GM18909 (cell line): ENCODE measurements at regions not wholly inside any gene's neighbourhood (a gene's known extent, or its start where the extent isn't known, plus 50 kb on each side); places are given as distances from the start of the nearest gene placed in this dataset.

Experiments used
- ATAC-seq: cut with Tn5 transposase; IDR thresholded peaks from one replicate; pipeline ENCODE4 v1.9.1; 2021; ENCODE audit warnings: mild to moderate bottlenecking; ENCODE audit not compliant: unreplicated experiment, poor library complexity

DNA sequence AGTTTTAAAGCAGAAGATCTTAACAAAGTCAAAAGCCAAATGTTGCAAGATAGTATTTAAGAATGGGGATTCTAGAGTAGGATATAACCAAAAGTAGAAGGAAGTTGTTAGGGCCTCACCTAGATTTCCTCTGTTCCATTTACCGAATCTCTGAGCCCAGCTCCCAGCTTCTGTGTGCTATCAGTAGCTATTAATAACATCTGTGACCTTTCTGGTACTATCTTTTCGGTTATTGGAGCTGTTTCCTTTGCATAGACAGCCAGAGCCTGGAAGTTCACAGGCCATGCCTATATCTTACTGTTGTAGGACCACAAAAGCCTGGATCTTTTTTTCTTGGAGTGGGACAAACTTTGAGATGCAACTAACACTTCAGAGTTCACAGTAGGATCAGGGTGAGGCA is 244.2 kb downstream of the PPP1R2C start:
- ATAC-seq = no peak

DNA sequence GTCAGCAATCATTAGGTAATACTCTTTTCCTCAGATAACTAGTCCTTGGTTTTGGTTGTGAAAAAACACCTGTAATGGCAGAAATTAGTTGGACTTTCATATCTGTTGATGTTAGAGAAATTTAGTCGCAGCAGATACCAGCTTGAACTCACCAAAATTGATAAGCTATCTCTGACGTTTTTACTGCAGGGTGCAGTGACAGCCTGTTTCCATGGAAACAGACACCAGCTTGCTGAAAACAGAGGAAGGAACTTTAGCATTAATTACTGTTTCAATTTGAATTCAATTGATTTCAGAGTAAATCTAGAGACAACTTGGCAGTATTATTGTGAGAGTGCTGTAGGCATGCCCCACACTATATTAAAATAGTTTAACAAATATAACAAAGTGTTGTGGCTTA is 246.5 kb downstream of the PPP1R2C start:
- ATAC-seq = no peak

DNA sequence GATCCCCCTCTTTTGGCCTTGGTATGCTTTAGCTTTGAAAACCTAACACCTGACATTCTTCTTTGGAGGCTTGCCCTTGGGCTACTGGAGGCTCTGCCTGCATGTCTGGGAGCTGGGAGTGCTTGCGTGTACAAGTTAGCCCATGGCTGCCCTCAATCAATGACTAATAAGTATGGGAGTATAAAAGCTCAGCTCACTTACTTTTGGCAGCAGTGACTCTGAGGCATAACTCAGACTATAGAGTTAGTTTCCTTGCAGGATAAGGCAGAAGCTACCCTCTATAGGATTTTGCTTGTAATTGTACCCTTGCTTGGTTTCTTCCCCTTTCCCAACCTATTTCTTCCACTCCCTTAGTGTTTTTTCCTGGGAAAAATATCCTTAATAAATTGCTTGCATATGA is 247.9 kb downstream of the PPP1R2C start:
- no peak for ATAC-seq

DNA sequence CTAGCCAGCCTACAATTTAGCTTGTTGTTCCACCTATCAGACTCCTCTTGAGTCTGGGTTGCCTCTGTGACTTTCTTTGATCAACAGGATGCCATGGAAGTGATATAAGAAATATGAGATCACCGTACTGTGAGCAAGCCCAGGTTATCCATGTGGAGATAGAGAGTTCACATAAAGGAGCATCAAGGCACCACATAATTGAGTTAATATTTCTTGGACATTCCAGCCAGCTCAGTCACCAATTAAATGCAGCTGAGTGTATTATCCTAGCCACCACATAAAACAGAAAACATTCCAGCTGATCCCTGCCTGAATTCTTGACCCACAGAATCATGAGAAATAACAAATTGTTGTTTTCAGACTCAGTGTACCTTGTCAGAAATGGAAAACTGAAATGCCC is 253.6 kb downstream of the PPP1R2C start:
- no peak for ATAC-seq

DNA sequence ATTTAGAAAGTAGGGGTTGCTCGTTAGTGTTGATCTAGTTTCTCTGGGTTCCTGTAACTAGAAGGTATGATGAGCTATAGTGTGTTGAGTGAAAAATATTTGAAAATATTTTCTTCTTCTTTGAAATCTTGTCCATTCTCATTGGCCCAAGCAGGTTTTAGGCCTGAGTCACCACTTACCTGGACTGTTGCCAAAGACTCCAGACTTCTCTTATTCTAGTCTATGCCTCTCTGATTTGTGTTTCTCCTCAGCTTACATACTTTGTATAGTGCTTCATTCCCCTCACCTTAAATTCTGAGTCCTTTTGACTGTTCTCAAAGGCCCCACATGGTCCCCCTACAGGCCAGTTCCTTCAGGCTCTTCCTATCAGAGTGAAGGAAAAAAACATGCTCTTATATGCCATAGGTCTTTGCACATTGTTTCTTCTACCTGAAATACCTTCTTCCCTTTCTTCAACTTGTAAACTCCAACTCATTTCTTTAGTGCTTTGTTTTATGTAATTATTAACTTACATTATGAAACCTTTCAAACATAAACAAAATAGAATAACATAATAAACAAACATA is 258.2 kb downstream of the PPP1R2C start:
- ATAC-seq = no peak

DNA sequence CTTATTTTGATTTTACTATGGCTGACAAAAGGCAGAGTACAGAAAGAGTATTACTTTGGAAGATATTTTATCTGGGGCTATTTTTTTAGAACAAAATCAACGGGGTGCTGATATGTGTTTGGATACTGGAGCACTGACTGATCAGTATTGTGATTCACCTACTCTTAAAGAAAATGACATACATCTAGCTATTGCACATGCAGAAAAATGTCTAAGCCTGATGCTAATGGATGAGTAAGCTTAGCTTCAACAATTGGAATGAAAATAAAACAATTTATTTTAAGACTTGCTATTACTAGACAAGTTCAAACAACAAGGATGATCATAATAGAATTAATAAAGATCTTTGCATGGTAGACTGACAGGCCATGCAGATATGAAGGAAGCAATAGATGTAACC is 262.0 kb downstream of the PPP1R2C start:
- no peak for ATAC-seq

DNA sequence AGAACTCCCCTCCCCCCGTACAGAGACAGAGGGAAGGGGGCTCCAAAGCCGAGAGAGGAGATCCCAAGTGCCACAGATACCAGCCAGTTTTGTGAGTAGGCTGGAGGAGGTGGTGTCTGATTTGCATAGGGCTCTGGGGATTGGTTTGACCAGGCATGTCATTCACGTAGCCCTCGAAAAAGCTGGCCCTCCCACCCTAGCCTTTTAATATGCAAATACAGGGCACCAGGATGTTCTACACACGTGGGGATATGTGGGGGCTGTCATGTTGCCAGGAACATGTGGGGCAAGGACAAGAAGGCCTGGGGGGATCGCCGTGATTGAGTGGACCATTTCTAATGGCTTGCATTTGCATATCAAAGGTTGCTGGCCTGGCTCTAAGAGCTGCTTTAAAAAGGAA is 272.9 kb downstream of the PPP1R2C start:
- ATAC-seq = no peak

DNA sequence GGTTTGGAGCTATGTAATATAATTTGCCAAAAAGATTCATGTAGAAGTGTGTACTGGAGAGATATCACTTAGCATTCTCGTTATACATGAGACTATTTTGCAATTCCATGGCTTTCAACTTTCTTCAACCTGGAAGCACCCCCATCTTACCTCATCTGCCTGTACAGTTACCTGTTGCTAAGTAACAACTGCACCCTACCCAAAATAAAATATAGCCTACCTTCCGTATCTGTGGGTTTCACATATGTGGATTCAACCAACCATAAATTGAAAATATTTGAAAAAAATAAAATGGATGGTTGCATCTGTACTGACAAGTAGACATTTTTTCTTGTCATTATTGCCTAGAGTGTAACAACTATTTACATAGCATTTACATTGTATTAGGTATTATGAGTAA is 278.3 kb downstream of the PPP1R2C start:
- no peak for ATAC-seq

DNA sequence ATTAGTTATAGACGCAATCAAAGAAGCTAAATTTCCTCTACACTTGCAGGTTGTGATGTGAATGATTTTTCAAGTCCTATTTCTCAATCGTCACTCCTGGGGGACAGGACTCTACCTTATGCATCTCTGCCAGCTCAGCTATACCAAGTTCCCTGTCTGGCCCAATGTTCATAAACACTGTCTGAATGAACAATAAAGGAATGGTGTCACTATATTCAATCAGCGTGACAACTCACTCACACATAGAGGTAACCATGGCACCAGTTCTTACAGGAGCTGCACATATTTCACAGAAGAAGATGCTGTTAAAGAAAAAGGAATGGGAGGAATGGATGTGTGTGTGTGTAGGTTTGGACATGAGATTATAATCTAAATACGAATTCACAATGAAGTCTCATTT is 280.6 kb downstream of the PPP1R2C start:
- no peak for ATAC-seq

DNA sequence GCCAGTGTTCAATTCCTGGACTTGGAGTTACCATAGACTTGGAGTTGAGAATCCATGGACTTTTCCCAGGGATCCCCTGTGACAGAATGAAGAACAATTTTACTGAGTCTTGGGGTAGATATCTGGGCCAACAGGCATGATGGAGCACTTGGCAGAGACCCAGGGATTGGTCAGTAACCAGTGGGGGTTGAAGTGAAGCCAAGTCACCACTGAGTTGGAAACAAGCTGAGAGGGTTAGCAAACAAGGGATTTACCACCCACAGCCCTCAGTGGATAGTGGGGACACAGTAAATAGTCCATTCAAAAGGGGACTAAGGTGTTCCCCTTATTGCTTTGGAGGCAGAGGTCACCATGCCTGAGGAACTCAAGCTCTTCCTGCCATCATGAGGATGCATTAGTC is 281.7 kb downstream of the PPP1R2C start:
- no peak for ATAC-seq

DNA sequence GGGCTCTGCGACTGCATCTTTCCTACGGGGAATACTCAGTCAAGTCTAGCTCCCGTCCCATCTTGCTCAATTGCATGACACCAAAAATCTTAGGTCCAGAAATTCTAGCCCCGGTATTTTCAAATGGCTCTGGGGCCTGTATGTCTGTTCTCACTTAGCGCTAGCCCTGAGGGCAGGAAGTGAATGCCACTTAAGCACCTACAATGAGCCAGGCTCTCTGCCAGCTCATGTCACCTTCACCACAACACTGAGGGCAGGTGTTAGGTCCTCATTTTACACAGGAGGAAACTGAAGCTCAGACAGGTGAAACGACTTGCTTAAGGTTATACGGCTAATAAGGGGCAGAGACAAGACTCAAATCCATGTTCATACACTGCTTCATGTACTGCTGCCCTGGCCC is 282.8 kb downstream of the PPP1R2C start:
- ATAC-seq = no peak

DNA sequence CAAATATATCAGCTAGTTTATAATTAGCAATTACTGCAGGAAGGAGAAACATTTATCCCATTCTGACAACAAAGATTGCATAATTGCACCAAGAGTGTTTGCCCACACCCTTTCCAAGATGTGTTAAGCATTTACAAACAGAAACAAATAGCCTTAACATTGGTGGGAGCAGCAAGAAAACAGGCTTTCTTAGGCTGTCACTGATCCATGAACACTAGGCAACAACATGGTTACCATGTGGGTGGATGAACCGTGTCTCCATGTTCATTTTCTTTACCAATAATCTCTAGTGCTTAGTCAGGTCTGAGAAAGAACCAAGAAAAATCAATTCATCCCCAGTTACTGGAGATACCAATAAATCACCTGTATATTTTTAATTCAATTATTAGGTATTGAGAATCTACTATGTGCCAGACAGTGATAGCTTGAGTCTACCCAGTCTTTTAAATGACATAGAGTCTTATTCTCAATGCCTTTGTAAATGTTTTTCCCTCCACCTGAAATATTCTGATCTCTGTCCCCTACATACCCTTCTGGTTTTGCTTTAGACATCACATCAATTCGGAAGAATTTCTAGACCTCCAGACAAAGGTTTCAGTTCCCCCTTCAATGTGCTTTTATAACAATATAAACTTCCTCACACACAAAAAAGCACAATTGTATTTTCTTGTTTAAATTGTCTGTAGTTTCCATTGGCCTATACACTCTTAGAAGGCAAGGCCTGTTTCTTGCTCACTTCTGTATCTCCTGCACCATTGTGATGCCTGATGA is 286.6 kb downstream of the PPP1R2C start:
- no peak for ATAC-seq

DNA sequence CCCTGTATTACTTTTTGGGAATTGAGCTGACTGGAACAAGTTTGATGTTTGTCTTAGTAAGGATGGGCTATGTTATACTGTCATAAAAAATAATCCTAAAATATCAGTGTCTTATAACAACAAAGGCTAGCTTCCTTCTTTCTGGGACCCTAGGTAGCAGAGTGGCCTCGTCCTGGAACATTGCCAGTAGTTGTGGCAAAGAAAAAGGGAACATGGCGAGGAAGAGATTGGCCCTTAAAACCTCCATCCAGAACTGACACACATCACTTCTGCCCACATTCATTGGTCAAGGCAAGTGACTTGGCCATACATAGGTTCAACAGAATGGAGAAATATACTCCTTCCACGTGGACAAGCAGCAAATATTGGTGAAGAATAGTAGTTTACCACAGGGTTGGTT is 287.9 kb downstream of the PPP1R2C start:
- no peak for ATAC-seq

DNA sequence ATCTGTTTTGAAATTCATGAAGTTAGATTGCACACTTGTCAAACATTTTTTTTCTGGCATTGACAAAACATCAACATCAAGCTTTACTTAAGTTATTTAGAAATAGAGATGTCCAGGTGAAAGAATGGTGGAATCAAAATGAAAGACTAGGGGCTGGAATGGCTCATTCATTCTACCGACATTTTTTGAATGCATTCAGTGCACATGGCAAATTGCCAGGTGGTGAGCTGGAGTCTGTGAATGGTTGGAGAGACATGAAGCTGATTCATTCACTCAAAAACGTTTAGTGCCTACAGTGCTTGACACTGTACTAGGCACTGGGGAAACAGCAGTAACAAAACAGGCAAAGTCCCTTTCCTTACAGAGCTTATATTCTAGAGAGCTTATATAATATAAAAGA is 292.4 kb downstream of the PPP1R2C start:
- ATAC-seq = no peak

DNA sequence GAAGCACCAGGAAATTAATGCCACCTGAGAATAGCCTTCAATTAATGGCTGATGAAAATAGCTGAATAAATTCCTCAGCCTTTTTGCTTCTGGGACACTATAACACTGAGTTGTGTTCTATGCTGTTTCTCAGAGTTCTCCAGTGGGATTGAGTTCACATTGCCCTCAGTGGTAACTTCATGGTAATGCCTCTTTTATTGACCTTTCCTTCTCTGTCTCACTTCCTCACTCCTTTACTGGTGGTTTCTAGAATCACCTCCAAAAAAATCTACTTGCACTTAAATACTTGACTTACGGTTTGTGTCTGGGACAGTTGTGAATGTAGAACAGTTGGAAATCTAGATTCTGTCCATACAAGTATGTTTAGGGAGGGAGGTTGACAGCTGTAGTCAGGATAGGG is 293.7 kb downstream of the PPP1R2C start:
- no peak for ATAC-seq

DNA sequence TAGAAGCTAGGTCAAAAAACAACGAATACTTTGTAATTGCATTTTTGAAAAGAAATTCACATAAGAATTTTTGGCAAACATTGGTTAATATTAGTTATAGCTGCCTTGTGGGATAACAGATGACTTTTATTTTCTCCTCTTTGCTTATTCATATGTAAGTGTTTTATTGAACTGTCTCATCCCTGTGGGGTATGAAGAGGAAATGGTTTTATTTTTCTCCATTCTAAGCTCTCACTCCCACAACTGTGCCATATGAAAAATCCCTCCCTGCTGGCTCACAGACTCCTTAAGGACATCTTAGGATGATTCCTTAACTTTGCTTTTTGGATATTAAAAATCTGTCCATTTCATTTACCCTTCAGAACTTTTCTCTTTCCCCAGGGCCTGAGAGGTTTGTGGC is 300.6 kb downstream of the PPP1R2C start:
- ATAC-seq = no peak

DNA sequence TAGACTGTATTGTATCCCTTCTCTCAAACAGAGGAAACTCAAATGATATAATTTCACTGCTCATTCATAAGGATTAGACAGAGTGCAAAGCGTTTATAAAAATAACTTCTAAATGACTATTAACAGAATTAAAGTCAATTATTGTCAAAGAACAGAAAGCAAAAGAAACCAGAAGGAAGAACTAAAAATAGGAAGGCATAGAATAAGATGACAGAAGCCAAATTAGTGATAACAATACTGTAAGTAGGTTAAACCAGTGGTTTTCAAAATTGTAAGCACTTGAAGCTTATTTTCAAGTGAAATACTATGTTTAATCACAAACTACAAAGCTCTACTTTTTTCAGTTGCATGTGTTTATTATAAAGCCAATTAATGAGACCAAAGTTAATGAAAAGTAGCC is 305.2 kb downstream of the PPP1R2C start:
- no peak for ATAC-seq

DNA sequence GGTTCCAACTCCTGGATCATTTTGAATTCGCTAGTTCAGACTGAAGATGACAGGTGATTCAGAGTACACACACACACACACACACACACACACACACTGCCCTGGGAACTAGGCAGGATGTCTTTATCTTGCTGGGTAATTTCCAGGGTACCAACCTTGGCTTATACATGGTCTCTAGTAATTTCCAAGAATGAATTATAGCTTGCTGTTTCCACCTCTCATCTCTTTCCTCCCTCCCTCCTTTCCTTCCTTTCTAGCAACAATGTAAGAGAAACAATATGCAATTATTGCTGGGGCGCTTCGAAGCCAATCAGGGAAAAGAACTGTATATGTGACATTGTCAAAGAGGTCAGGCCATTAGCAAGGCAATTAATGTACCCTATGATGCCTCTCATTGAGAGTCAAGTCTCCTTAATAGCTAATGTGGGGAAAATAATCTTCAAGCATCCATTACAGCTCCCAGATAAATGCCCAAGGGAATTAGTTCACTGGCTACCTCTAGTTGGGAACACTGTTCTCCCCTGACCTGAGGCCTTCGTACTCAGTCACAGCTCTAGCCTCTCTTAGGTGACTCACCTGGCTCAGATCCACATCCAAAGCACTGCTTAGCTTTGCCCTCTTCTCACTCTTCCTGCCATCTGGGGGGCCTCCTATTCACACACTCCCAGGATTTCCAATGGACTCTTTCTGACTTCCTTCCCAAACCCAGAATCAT is 311.5 kb downstream of the PPP1R2C start:
- ATAC-seq = no peak

DNA sequence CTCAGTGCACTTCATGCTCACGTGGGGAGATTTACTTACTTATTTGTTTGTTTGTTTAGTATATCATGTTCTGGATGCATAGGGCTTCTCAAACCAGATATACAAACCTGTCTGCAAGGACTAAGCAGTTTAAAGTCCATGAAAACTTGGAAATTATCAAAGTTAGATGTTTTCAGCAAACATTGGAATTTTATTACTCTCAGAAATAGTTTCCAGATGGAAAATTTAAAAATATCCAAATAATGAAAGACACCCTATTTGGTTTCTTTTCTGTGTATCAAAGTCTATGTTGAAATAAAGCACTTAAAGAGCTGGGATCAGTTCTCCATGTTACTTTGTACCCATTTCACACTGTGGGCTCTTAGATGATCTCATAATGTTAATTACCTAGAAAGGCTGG is 312.1 kb downstream of the PPP1R2C start:
- no peak for ATAC-seq

DNA sequence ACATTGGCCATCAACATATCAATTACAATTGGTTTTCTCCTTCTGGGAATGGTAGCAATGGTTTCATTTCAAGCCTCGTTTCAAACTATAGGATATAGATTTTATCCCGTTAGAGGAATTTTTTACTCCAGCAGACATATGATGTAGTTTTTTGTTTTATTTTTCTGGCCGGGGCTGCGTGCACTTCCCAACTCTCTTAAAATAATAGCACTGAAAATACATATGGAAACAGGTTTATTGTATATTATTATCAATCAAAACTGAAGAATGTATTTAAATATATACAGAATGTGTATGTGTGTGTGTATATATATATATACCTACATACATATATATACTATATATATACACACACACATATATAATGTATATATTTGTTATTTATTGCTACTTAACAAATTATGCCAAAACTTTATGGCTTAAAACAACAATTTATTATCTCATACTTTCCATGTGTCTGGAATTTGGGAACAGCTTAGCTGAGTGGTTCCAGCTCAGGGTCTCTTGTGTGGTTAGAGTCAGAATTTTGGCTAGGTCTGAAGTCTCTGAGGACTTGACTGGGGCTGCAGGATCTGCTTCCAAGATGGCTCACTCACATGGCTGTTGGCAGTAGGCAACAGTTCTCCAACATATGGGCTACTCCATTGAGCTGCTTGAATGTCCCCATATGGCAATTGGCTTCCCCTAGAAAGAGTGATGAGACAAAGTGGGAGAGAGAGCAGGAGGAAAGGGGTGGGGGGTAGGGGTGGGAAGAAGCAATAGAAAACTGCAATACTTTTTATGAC is 314.1 kb downstream of the PPP1R2C start:
- no peak for ATAC-seq

DNA sequence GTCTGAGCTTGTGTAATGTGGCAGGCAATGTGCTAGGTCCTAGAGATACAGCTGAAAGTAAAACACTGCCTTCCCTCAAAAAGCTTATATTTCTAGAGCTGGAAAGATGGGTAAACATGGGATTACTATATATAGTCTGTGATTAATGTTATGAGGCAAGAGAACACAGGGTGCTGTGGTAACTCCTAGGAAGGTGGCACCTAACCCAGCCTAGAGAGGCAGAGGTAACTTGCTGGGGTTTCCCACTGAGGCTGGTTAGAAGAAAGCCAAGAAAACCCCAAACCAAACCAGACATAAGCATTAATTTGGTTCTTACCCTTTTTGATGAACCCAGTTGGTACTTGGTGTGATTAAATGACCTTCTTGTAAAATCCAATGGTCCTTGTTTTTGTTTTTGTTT is 315.0 kb downstream of the PPP1R2C start:
- no peak for ATAC-seq
